ENCODE measurements at regions not wholly inside any gene's neighbourhood (a gene's known extent, or its start where the extent isn't known, plus 50 kb on each side); places are given as distances from the start of the nearest gene placed in this dataset.

DNA sequence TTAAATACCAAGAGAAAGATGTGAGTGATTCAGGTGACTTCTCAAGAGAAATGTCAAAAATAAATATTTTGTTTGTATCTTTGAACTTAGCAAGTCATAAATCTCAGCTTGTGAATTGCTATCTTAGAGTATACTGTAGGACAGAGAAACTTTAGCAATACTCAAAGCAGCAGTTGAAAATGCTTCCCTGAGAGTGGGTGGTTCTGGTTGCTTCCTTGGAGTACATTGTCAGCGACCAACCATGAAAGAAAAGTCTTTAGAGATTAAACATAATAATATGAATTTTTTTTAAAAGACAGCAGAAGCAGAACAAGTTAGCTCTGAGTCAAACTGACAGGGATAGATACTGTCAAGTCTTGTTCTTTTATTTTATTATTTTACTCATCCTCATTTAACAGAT is 86.8 kb upstream of the OSBPL8 start:
- Histone ChIP-seq H2BK12ac (ENCODE audit: low read length) (no peak overlapping the region), H2AK5ac (ENCODE audit: low read depth, low read length) (no peak overlapping the region), H3K9me3 (replicated peaks in 1 of 2; ENCODE audit: control insufficient read depth in 2 of 2, insufficient read depth in 1 of 2, low read depth in 1 of 2, low read length in 2 of 2) (no peaks in the 10 kb centered on the region), H3K4me3 (ENCODE audit: low read length in 2 of 2) (no peak overlapping the region), H4K91ac (ENCODE audit: low read depth, low read length, poor library complexity) (no peak overlapping the region), H3K4me2 (ENCODE audit: insufficient read depth, low read length, poor library complexity, severe bottlenecking) (no peak overlapping the region), H2BK120ac (ENCODE audit: low read depth, low read length) (no peak overlapping the region), H3K14ac (ENCODE audit: low read length) (no peak overlapping the region), H3K4me1 (ENCODE audit: control insufficient read depth in 2 of 2, insufficient read depth in 1 of 2, low read depth in 1 of 2, low read length in 2 of 2) (no peaks in the 10 kb centered on the region), H3K4ac (ENCODE audit: low read length) (no peak overlapping the region), H3K79me1 (ENCODE audit: low read depth, low read length) (no peaks in the 10 kb centered on the region), H2BK15ac (ENCODE audit: low read length) (no peak overlapping the region), H4K8ac (ENCODE audit: low read depth, low read length) (no peak overlapping the region), H3K27me3 (ENCODE audit: control insufficient read depth in 3 of 3, insufficient read depth in 3 of 3, low read depth in 1 of 3, low read length in 3 of 3) (no peaks in the 10 kb centered on the region), H3K27ac (replicated peaks; ENCODE audit: low read length) (no peak overlapping the region), H3K9ac (ENCODE audit: low read depth, low read length, poor library complexity) (no peak overlapping the region), H3K36me3 (replicated peaks in 1 of 2; ENCODE audit: control insufficient read depth in 2 of 2, insufficient read depth in 2 of 2, low read length in 2 of 2) (no peaks in the 10 kb centered on the region), H2AFZ (ENCODE audit: low read length) (no peak overlapping the region), H3K18ac (ENCODE audit: low read length) (no peak overlapping the region), H2BK5ac (ENCODE audit: low read length) (no peak overlapping the region), H3K23ac (ENCODE audit: low read depth, low read length, poor library complexity) (no peak overlapping the region)
- no CpG with 5 or more reads among the region's 1 CpG for WGBS, 2 donors (ENCODE audit: extremely low coverage in 2 of 2, insufficient read length in 2 of 2, insufficient replicate concordance in 1 of 2)
- no peak for DNase-seq (ENCODE audit: low spot score)

DNA sequence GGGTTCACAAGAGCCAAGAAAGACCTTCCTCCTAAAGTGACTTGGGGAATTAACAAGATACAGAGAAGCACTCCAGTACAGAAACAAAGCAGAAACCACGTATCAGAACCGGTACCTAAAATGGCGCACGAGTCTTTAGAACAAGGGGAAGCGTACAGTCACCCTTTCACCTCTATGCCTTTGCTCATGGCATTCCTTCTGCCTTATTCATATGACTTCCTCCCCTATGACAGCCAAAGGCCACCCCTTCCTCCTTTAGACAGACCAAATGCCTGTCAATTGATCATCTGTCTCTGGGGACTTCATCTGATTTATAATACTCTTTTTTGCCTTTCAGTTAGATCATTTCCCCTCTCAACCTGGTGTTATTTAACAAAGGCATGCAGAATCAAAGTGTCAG is 89.5 kb upstream of the OSBPL8 start:
- no peak overlapping the region for H2BK5ac ChIP-seq (ENCODE audit: low read length)
- no peaks in the 10 kb centered on the region for H3K9me3 ChIP-seq (replicated peaks in 1 of 2; ENCODE audit: control insufficient read depth in 2 of 2, insufficient read depth in 1 of 2, low read depth in 1 of 2, low read length in 2 of 2)
- H3K4me1 ChIP-seq (ENCODE audit: control insufficient read depth in 2 of 2, insufficient read depth in 1 of 2, low read depth in 1 of 2, low read length in 2 of 2): no peaks in the 10 kb centered on the region
- H3K9ac ChIP-seq (ENCODE audit: low read depth, low read length, poor library complexity): no peak overlapping the region
- no peak overlapping the region for H3K27ac ChIP-seq (replicated peaks; ENCODE audit: low read length)
- H3K23ac ChIP-seq (ENCODE audit: low read depth, low read length, poor library complexity): no peak overlapping the region
- H3K18ac ChIP-seq (ENCODE audit: low read length): no peak overlapping the region
- H4K91ac ChIP-seq (ENCODE audit: low read depth, low read length, poor library complexity): no peak overlapping the region
- H3K4me3 ChIP-seq (ENCODE audit: low read length in 2 of 2): no peak overlapping the region
- DNase-seq (ENCODE audit: low spot score): no peak
- H3K36me3 ChIP-seq (replicated peaks in 1 of 2; ENCODE audit: control insufficient read depth in 2 of 2, insufficient read depth in 2 of 2, low read length in 2 of 2): no peaks in the 10 kb centered on the region
- H3K27me3 ChIP-seq (ENCODE audit: control insufficient read depth in 3 of 3, insufficient read depth in 3 of 3, low read depth in 1 of 3, low read length in 3 of 3): no peaks in the 10 kb centered on the region
- H3K14ac ChIP-seq (ENCODE audit: low read length): no peak overlapping the region
- H2AFZ ChIP-seq (ENCODE audit: low read length): no peak overlapping the region
- H3K79me1 ChIP-seq (ENCODE audit: low read depth, low read length): no peaks in the 10 kb centered on the region
- no peak overlapping the region for H4K8ac ChIP-seq (ENCODE audit: low read depth, low read length)
- no peak overlapping the region for H3K4me2 ChIP-seq (ENCODE audit: insufficient read depth, low read length, poor library complexity, severe bottlenecking)
- no peak overlapping the region for H3K4ac ChIP-seq (ENCODE audit: low read length)
- no CpG with 5 or more reads among the region's 5 CpGs for WGBS, 2 donors (ENCODE audit: extremely low coverage in 2 of 2, insufficient read length in 2 of 2, insufficient replicate concordance in 1 of 2)
- H2AK5ac ChIP-seq (ENCODE audit: low read depth, low read length): no peak overlapping the region
- H2BK12ac ChIP-seq (ENCODE audit: low read length): no peak overlapping the region
- H2BK15ac ChIP-seq (ENCODE audit: low read length): no peak overlapping the region
- H2BK120ac ChIP-seq (ENCODE audit: low read depth, low read length): no peak overlapping the region

GRCh38 chr12:76652402-76652801 is 92.8 kb upstream of the OSBPL8 start:
- H2AK5ac ChIP-seq (ENCODE audit: low read depth, low read length): no peak overlapping the region
- H3K4me1 ChIP-seq (ENCODE audit: control insufficient read depth in 2 of 2, insufficient read depth in 1 of 2, low read depth in 1 of 2, low read length in 2 of 2): no peaks in the 10 kb centered on the region
- H3K79me1 ChIP-seq (ENCODE audit: low read depth, low read length): no peaks in the 10 kb centered on the region
- H3K23ac ChIP-seq (ENCODE audit: low read depth, low read length, poor library complexity): no peak overlapping the region
- no CpG with 5 or more reads among the region's 4 CpGs for WGBS, 2 donors (ENCODE audit: extremely low coverage in 2 of 2, insufficient read length in 2 of 2, insufficient replicate concordance in 1 of 2)
- no peaks in the 10 kb centered on the region for H3K27me3 ChIP-seq (ENCODE audit: control insufficient read depth in 3 of 3, insufficient read depth in 3 of 3, low read depth in 1 of 3, low read length in 3 of 3)
- H2BK15ac ChIP-seq (ENCODE audit: low read length): no peak overlapping the region
- H3K14ac ChIP-seq (ENCODE audit: low read length): no peak overlapping the region
- no peak overlapping the region for H3K9ac ChIP-seq (ENCODE audit: low read depth, low read length, poor library complexity)
- no peak overlapping the region for H3K4me3 ChIP-seq (ENCODE audit: low read length in 2 of 2)
- H4K91ac ChIP-seq (ENCODE audit: low read depth, low read length, poor library complexity): no peak overlapping the region
- no peak overlapping the region for H2BK120ac ChIP-seq (ENCODE audit: low read depth, low read length)
- H3K18ac ChIP-seq (ENCODE audit: low read length): no peak overlapping the region
- H2BK12ac ChIP-seq (ENCODE audit: low read length): no peak overlapping the region
- no peak for DNase-seq (ENCODE audit: low spot score)
- no peak overlapping the region for H3K27ac ChIP-seq (replicated peaks; ENCODE audit: low read length)
- no peaks in the 10 kb centered on the region for H3K36me3 ChIP-seq (replicated peaks in 1 of 2; ENCODE audit: control insufficient read depth in 2 of 2, insufficient read depth in 2 of 2, low read length in 2 of 2)
- H2BK5ac ChIP-seq (ENCODE audit: low read length): no peak overlapping the region
- no peak overlapping the region for H3K4me2 ChIP-seq (ENCODE audit: insufficient read depth, low read length, poor library complexity, severe bottlenecking)
- H4K8ac ChIP-seq (ENCODE audit: low read depth, low read length): no peak overlapping the region
- H3K9me3 ChIP-seq (replicated peaks in 1 of 2; ENCODE audit: control insufficient read depth in 2 of 2, insufficient read depth in 1 of 2, low read depth in 1 of 2, low read length in 2 of 2): peaks cover 0 to under 1% of the 10 kb centered on the region in 2 donors
- no peak overlapping the region for H2AFZ ChIP-seq (ENCODE audit: low read length)
- H3K4ac ChIP-seq (ENCODE audit: low read length): no peak overlapping the region

DNA sequence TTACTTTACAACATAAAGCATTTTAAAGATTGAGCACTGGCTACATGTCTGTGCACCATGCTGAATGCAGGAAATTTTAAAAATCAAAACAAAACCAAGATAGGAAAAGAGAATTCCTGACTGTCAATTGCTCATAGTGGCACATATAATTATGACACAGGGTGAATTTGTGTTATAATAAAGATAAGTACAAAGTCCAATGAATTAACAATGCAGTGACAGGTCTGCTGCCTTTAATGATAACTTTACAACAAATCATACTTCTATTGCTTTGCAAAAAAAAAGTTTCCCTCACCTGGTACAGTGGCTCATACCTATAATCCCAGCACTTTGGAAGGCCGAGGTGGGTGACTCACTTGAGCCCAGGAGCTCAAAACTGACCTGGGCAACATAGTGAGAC is 93.8 kb upstream of the OSBPL8 start:
- H3K4me2 ChIP-seq (ENCODE audit: insufficient read depth, low read length, poor library complexity, severe bottlenecking): no peak overlapping the region
- DNase-seq (ENCODE audit: low spot score): no peak
- H2BK120ac ChIP-seq (ENCODE audit: low read depth, low read length): no peak overlapping the region
- H2BK15ac ChIP-seq (ENCODE audit: low read length): no peak overlapping the region
- no peaks in the 10 kb centered on the region for H3K79me1 ChIP-seq (ENCODE audit: low read depth, low read length)
- H3K9ac ChIP-seq (ENCODE audit: low read depth, low read length, poor library complexity): no peak overlapping the region
- H4K8ac ChIP-seq (ENCODE audit: low read depth, low read length): no peak overlapping the region
- no peaks in the 10 kb centered on the region for H3K27me3 ChIP-seq (ENCODE audit: control insufficient read depth in 3 of 3, insufficient read depth in 3 of 3, low read depth in 1 of 3, low read length in 3 of 3)
- no peaks in the 10 kb centered on the region for H3K4me1 ChIP-seq (ENCODE audit: control insufficient read depth in 2 of 2, insufficient read depth in 1 of 2, low read depth in 1 of 2, low read length in 2 of 2)
- no peak overlapping the region for H3K23ac ChIP-seq (ENCODE audit: low read depth, low read length, poor library complexity)
- peaks cover 0 to 6% of the 10 kb centered on the region in 2 donors for H3K9me3 ChIP-seq (replicated peaks in 1 of 2; ENCODE audit: control insufficient read depth in 2 of 2, insufficient read depth in 1 of 2, low read depth in 1 of 2, low read length in 2 of 2)
- H3K27ac ChIP-seq (replicated peaks; ENCODE audit: low read length): no peak overlapping the region
- H2AFZ ChIP-seq (ENCODE audit: low read length): no peak overlapping the region
- H3K18ac ChIP-seq (ENCODE audit: low read length): no peak overlapping the region
- no CpG with 5 or more reads among the region's 1 CpG for WGBS, 2 donors (ENCODE audit: extremely low coverage in 2 of 2, insufficient read length in 2 of 2, insufficient replicate concordance in 1 of 2)
- H3K4ac ChIP-seq (ENCODE audit: low read length): no peak overlapping the region
- no peaks in the 10 kb centered on the region for H3K36me3 ChIP-seq (replicated peaks in 1 of 2; ENCODE audit: control insufficient read depth in 2 of 2, insufficient read depth in 2 of 2, low read length in 2 of 2)
- H2BK12ac ChIP-seq (ENCODE audit: low read length): no peak overlapping the region
- H2BK5ac ChIP-seq (ENCODE audit: low read length): no peak overlapping the region
- H3K4me3 ChIP-seq (ENCODE audit: low read length in 2 of 2): no peak overlapping the region
- no peak overlapping the region for H4K91ac ChIP-seq (ENCODE audit: low read depth, low read length, poor library complexity)
- no peak overlapping the region for H3K14ac ChIP-seq (ENCODE audit: low read length)
- H2AK5ac ChIP-seq (ENCODE audit: low read depth, low read length): no peak overlapping the region
